Amygdala (tissue), 56 donors: ENCODE measurements at regions not wholly inside any gene's neighbourhood (a gene's known extent, or its start where the extent isn't known, plus 50 kb on each side); places are given as distances from the start of the nearest gene placed in this dataset.
"Not testable (repeated sequence)": the region's sequence is repeated elsewhere in the genome, so short reads cannot be mapped to it uniquely, and the experiment has no call there.

ENCODE experiments used
- DNase-seq, 56 donors: peaks; one replicate each; lab custom pipeline; 2025; lab: John Stamatoyannopoulos, UW

- DNase-seq = no peak
Observed at GRCh38 chr5:174528821-174529544, 195.4 kb upstream of the MSX2 start.

GRCh38 chr5:174529925-174530681, 194.3 kb upstream of the MSX2 start:
- no peak for DNase-seq

- DNase-seq = no peak
Observed at GRCh38 chr5:174531782-174532191, 192.6 kb upstream of the MSX2 start.

- DNase-seq = peak in 42 of 56 donors; percentile 5 to 75 (median 38)
Observed at GRCh38 chr5:174532455-174533453, 191.6 kb upstream of the MSX2 start.

GRCh38 chr5:174533751-174534241, 190.6 kb upstream of the MSX2 start:
- no peak for DNase-seq

GRCh38 chr5:174535669-174536068, 188.7 kb upstream of the MSX2 start:
- DNase-seq = no peak

GRCh38 chr5:174539823-174540222, 184.6 kb upstream of the MSX2 start:
- not testable (repeated sequence) for DNase-seq

GRCh38 chr5:174542037-174542436, 182.3 kb upstream of the MSX2 start:
- no peak for DNase-seq

- no peak for DNase-seq
Observed at GRCh38 chr5:174542471-174542870, 181.9 kb upstream of the MSX2 start.

- DNase-seq = no peak
Observed at GRCh38 chr5:174545926-174546325, 178.5 kb upstream of the MSX2 start.

- DNase-seq = no peak
Observed at GRCh38 chr5:174547814-174548213, 176.6 kb upstream of the MSX2 start.

GRCh38 chr5:174549254-174549653, 175.1 kb upstream of the MSX2 start:
- DNase-seq = peak in 4 of 56 donors; percentile 9 to 21 (median 14)

GRCh38 chr5:174550026-174550425, 174.4 kb upstream of the MSX2 start:
- DNase-seq = no peak

- no peak for DNase-seq
Observed at GRCh38 chr5:174552428-174552827, 172.0 kb upstream of the MSX2 start.

GRCh38 chr5:174553556-174553955, 170.8 kb upstream of the MSX2 start:
- DNase-seq = peak in 2 of 56 donors; percentile 7 to 13

- DNase-seq = no peak
Observed at GRCh38 chr5:174555726-174556125, 168.7 kb upstream of the MSX2 start.

GRCh38 chr5:174556756-174557155, 167.6 kb upstream of the MSX2 start:
- DNase-seq = no peak

- no peak for DNase-seq
Observed at GRCh38 chr5:174558190-174558589, 166.2 kb upstream of the MSX2 start.

GRCh38 chr5:174559141-174559540, 165.2 kb upstream of the MSX2 start:
- no peak for DNase-seq

- DNase-seq = no peak
Observed at GRCh38 chr5:174559566-174560090, 164.8 kb upstream of the MSX2 start.
